Keratinocyte (primary cell): ENCODE measurements at regions not wholly inside any gene's neighbourhood (a gene's known extent, or its start where the extent isn't known, plus 50 kb on each side); places are given as distances from the start of the nearest gene placed in this dataset.

Source experiments
- CTCF ChIP-seq, 3 experiments: IDR thresholded peaks in 1 of 3; conservative IDR thresholded peaks in 1 of 3; optimal IDR thresholded peaks in 1 of 3; 2 replicates in 2 of 3; 3 replicates in 1 of 3; pipeline versions ENCODE3 to v1.5.1; 2011; ENCODE audit warnings: low read length in 3 of 3, mild to moderate bottlenecking in 3 of 3, moderate library complexity in 2 of 3, control low read depth in 1 of 3, inconsistent platforms in 1 of 3; ENCODE audit not compliant: insufficient read depth in 2 of 3; ENCODE audit errors: extremely low read depth in 1 of 3
- EZH2 ChIP-seq: IDR thresholded peaks from one replicate; pipeline ENCODE4 v1.6.1; 2012; ENCODE audit warnings: inconsistent platforms, mild to moderate bottlenecking, low read length, moderate library complexity

- no peak for TF ChIP-seq CTCF (optimal IDR thresholded peaks at IDR 0.05 in 1 of 3, IDR thresholded peaks at IDR 0.05 in 1 of 3, conservative IDR thresholded peaks at IDR 0.05 in 1 of 3; ENCODE audit: extremely low read depth in 1 of 3, insufficient read depth in 2 of 3, low read length in 3 of 3)
- TF ChIP-seq EZH2, result no peak
These were observed 344.5 kb downstream of the KCNRG start for GRCh38 chr13:50359779-50360178.
